Type B pancreatic cell (in vitro differentiated cells): ENCODE measurements at regions not wholly inside any gene's neighbourhood (a gene's known extent, or its start where the extent isn't known, plus 50 kb on each side); places are given as distances from the start of the nearest gene placed in this dataset.
"Not testable (repeated sequence)": the region's sequence is repeated elsewhere in the genome, so short reads cannot be mapped to it uniquely, and the experiment has no call there.

Experiments
- DNase-seq: peaks from one replicate; pipeline ENCODE4 v3.0.0; 2021; ENCODE audit warnings: mixed read lengths; ENCODE audit not compliant: unreplicated experiment; ENCODE audit errors: extremely low spot score
- H3K27ac Mint-ChIP-seq: 2 replicates; pipeline ENCODE4 v1.8.0; 2021; ENCODE audit warnings: mild to moderate bottlenecking, mixed read lengths
- H3K27me3 Mint-ChIP-seq: 2 replicates; pipeline ENCODE4 v1.8.0; 2021; ENCODE audit warnings: mixed read lengths
- H3K36me3 Mint-ChIP-seq: 2 replicates; pipeline ENCODE4 v1.8.0; 2021; ENCODE audit warnings: mixed read lengths
- H3K4me1 Mint-ChIP-seq: one replicate; pipeline ENCODE4 v1.8.0; 2021; ENCODE audit warnings: mixed read lengths; ENCODE audit not compliant: unreplicated experiment
- H3K4me3 Mint-ChIP-seq: 2 replicates; pipeline ENCODE4 v1.8.0; 2021; ENCODE audit warnings: mild to moderate bottlenecking, mixed read lengths
- H3K9me3 Mint-ChIP-seq: 2 replicates; pipeline ENCODE4 v1.8.0; 2021; ENCODE audit warnings: mixed read lengths
- TF ChIP-seq, protein P1 (sequence below): fragments of 200-600 bp; sonication (generic); conservative IDR thresholded peaks from 2 replicates; pipeline ENCODE4 v1.5.0; 2021; ENCODE audit warnings: antibody characterized with exemption, mild to moderate bottlenecking

DNA sequence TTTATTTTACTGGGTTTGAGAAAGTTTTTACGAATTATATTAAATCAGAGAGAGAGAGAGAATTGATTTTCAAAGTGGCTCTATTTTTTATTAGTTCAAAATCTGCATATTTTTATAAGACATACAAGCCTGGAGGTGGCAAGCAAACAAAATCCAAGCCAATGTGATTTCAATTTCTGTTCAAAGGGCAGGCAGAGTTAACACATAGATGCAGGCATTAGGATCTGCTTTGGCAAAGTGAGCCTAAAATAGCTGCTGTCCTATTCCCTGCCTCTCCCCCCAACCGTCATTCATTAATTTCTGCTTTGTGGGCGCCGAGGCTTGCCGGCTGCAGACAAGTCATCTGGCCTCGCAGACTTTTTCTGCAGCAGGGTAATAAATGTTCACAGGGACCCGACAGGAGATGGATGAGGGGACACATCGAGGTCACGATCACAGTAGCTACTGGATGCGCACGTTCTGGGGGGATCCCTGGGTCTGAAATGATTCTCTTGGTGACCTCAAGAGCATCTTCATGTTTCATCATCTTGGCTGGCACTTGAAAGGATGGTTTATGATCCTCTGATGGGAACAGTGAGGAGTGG lies 123.9 kb upstream of the SLC6A11 start:
- Mint-ChIP-seq H3K4me1 (no peaks in the 10 kb centered on the region), H3K27ac (no peak overlapping the region), H3K27me3 (peaks cover 45% of the 10 kb centered on the region), H3K4me3 (no peak overlapping the region), H3K36me3 (no peaks in the 10 kb centered on the region), H3K9me3 (no peaks in the 10 kb centered on the region)
- TF ChIP-seq, protein P1, sequence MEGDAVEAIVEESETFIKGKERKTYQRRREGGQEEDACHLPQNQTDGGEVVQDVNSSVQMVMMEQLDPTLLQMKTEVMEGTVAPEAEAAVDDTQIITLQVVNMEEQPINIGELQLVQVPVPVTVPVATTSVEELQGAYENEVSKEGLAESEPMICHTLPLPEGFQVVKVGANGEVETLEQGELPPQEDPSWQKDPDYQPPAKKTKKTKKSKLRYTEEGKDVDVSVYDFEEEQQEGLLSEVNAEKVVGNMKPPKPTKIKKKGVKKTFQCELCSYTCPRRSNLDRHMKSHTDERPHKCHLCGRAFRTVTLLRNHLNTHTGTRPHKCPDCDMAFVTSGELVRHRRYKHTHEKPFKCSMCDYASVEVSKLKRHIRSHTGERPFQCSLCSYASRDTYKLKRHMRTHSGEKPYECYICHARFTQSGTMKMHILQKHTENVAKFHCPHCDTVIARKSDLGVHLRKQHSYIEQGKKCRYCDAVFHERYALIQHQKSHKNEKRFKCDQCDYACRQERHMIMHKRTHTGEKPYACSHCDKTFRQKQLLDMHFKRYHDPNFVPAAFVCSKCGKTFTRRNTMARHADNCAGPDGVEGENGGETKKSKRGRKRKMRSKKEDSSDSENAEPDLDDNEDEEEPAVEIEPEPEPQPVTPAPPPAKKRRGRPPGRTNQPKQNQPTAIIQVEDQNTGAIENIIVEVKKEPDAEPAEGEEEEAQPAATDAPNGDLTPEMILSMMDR = no peak
- no peak for DNase-seq

DNA sequence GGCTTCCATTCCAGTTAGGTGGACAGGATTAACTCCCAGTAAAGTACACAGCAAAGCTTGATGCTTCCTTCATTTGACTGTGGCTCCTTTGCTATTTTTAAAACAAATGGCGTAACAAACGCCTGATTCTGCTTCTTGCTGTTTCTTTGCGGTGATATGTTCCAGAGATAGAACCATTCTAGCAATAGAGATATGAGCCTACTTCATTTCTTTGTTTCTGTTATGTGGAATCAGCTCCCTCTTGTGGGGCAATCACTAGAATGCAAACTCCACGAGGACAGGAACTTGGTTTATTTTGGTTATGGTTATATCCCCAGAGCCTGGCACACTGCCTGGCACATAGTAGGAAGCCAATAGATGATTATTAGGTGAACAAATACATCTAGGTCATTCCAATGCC lies 122.6 kb upstream of the SLC6A11 start:
- H3K4me1 Mint-ChIP-seq = no peaks in the 10 kb centered on the region
- H3K27me3 Mint-ChIP-seq = peaks cover 57% of the 10 kb centered on the region
- H3K9me3 Mint-ChIP-seq = no peaks in the 10 kb centered on the region
- DNase-seq = no peak
- no peaks in the 10 kb centered on the region for H3K36me3 Mint-ChIP-seq
- no peak overlapping the region for H3K4me3 Mint-ChIP-seq
- TF ChIP-seq, protein P1 = peak; percentile 29
- no peak overlapping the region for H3K27ac Mint-ChIP-seq

DNA sequence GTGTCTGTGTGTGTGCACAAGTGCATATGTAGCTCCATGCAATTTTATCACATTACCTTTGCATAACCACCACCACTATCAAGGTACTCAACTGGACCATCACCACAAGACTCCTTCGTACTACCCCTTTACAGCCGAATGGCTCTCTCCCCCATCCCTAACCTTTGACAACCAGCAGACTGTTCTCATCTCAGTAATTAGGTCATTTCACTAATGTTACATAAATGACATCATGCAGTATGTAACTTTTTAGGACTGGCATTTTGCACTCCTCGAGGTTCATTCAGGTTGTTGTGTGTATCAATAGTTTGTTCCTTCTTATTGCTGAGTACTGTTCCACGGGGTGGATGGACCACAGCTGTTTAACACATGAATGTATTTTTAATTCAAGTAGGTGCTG lies 121.8 kb upstream of the SLC6A11 start:
- no peak for DNase-seq
- H3K4me3 Mint-ChIP-seq = no peak overlapping the region
- TF ChIP-seq, protein P1 = no peak
- H3K9me3 Mint-ChIP-seq = no peaks in the 10 kb centered on the region
- peaks cover 60% of the 10 kb centered on the region for H3K27me3 Mint-ChIP-seq
- no peak overlapping the region for H3K27ac Mint-ChIP-seq
- H3K4me1 Mint-ChIP-seq = no peaks in the 10 kb centered on the region
- H3K36me3 Mint-ChIP-seq = no peaks in the 10 kb centered on the region

DNA sequence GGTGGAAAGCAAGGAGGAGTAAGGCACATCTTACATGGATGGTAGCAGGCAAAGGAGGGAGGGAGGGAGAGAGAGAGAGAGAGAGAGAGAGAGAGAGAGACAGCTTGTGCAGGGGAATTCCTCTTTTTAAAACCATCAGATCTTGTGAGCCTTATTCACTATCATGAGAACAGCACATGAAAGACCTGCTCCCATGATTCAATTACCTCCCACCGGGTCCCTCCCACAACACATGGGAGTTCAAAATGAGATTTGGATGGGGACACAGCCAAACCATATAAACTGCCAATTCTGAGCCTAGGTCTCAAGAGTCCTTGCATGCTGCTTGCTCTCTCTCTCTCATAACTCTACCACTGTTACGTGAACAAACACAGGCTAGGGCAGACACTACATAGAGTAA lies 120.8 kb upstream of the SLC6A11 start:
- H3K36me3 Mint-ChIP-seq, H3K27ac Mint-ChIP-seq, H3K9me3 Mint-ChIP-seq, DNase-seq, H3K4me1 Mint-ChIP-seq, H3K4me3 Mint-ChIP-seq: not testable (repeated sequence)
- H3K27me3 Mint-ChIP-seq = peaks cover 62% of the 10 kb centered on the region

DNA sequence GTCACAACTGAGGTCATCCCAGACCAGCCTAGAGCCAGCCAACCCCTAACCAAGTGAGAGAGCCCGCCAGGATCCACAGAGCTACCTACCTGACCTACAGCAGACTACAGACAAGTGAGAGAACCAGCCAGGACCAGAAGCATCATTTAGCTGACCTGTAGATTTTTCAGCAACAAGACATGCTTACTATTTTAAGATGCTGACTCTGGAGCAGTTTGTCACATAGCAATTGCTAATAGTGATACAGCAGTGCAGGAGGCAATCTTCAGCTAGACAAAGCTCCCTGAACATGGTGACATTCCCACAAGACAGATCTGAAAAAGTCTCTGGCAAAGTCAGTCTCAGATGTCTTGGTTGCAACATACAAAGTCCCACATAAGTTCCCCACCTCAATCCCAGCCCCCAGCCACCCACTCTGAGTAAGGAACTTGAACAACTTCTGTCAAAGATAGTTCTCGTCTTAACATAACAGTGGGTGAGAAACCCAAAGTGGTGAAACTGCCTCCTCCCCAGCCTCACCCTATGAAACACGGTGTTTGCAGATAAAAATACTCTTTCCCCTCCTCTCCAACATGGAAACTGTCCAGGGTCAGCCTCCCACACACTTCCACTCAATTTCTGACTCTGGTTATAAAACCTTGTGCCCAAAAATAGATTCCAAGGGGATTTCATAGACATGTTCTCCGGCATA lies 120.3 kb upstream of the SLC6A11 start:
- peaks cover 63% of the 10 kb centered on the region for H3K27me3 Mint-ChIP-seq
- TF ChIP-seq, protein P1 = no peak
- no peaks in the 10 kb centered on the region for H3K36me3 Mint-ChIP-seq
- no peak for DNase-seq
- no peak overlapping the region for H3K4me3 Mint-ChIP-seq
- no peaks in the 10 kb centered on the region for H3K9me3 Mint-ChIP-seq
- H3K4me1 Mint-ChIP-seq = no peaks in the 10 kb centered on the region
- no peak overlapping the region for H3K27ac Mint-ChIP-seq

DNA sequence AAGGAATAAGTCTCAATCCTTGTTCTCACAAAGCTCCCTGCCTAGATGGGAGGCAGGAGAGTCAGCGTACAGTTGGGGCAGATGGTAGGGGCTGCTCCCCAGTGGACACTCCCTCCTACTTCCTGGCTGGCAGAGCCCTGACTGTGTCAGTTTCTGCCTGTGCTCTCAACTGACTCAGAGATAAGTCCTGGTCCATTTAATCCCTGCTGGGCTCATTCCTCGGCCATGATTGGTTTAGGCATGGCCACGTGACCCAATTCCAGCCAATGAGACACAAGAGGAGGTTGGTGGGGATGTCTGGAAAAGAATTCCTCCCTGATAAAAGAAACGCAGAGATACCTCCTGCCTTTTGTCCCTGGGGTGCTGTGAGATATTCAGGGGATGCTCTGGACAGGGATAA lies 118.1 kb upstream of the SLC6A11 start:
- TF ChIP-seq, protein P1 = no peak
- Mint-ChIP-seq H3K9me3 (no peaks in the 10 kb centered on the region), H3K4me3 (no peak overlapping the region), H3K27me3 (peaks cover 76% of the 10 kb centered on the region), H3K27ac (no peak overlapping the region), H3K4me1 (no peaks in the 10 kb centered on the region), H3K36me3 (no peaks in the 10 kb centered on the region)
- DNase-seq = no peak
